Stimulated activated CD4-positive, alpha-beta T cell treated with anti-CD3 and anti-CD28 coated beads, Interleukin-2, amount 100 ng/mL, for 4 hours (primary cell): ENCODE measurements at regions not wholly inside any gene's neighbourhood (a gene's known extent, or its start where the extent isn't known, plus 50 kb on each side); places are given as distances from the start of the nearest gene placed in this dataset.

ENCODE experiments used
- DNase-seq: peaks from one replicate; pipeline ENCODE4 v3.0.0-alpha.2; 2020; ENCODE audit warnings: low read depth

DNA sequence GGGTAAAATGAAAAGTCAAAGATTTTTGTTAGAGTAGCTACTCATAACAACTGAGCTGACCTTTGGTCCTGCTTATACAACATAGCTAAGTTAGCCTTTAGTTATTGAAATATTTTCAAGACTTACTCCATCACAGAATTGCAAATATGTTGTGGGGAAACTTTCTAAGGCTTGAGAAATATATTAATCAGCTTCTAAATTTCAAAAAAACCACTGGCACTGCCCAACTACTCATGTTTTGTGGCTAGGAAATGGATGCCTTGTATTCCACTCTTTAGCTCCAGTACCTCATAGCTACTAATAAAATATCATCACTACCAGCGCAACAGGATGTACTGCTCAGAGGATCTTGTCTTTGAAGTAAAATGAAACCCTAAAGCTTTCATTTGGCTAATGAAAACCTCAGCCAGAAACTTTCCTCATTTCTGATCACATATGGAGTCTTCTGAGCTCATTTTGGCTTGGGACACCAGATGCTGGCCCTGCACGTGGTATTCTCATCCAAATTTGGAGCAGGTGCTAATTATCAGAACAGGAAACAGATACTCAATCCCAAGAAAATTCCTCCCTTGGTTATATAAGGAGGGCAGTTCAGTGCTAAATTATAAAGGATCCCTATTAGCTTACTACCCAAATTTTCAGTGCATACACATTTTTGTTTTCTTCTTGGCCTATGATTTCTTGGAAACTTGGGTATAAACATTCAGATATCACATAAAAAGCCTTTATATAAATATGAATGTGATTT, 690.7 kb downstream of the ADGRL2 start:
- DNase-seq: no peak

DNA sequence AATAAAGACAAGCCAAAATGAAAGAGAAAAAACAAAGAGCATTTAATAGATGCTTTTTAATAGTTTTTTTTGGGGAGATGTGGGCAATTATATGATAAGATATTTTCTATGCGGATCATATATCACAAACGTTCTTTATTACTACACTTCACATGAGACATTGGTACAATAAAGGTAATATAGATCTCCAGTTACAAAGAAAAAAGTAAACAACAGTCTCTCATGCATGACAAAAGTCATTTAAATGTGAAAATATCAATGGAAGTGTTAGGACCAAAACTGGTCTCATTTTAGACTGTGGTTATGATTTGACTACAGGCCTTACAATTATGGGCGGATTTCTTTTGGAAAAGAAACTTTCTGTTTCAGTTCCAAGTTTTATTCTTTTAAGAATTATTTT, 687.0 kb downstream of the ADGRL2 start:
- no peak for DNase-seq

DNA sequence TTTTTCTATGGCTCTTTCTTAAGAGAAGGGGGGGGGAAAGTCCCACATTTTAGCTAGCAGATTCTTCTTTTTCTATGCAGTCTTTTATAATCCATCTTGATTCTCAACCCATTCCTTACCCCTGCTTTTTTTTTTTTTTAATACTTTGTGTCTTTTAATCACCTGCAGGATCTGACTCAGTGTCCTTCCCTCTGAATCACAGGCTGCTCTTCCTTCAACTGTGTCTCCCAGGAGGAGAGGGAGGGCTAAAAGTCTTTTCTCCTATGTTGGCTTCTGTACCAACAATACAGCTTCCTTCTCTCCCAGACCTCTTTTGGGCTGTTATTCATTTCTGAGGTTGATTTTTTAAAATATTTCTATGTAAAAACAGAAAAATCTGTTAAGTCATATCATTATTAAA, 686.2 kb downstream of the ADGRL2 start:
- DNase-seq: no peak

DNA sequence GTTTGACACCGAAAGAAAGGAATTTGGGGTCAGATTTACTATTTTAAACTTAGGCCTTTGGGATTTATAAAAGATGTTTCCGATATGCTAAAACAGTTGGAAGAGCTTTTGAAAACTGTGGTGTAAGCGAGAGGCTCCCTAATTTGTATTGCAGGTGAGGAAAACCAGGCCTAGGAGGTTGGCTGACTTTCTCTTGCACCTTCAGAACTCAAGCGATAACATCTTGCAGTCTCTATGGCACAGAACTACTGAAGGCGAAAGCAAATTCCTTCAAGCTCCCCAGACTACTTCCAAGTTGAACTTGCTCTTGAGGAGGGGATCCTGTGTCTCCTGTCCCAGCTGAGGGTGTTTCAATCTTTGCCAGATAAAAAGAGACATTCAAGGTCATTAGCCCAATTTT, 685.7 kb downstream of the ADGRL2 start:
- DNase-seq: no peak

DNA sequence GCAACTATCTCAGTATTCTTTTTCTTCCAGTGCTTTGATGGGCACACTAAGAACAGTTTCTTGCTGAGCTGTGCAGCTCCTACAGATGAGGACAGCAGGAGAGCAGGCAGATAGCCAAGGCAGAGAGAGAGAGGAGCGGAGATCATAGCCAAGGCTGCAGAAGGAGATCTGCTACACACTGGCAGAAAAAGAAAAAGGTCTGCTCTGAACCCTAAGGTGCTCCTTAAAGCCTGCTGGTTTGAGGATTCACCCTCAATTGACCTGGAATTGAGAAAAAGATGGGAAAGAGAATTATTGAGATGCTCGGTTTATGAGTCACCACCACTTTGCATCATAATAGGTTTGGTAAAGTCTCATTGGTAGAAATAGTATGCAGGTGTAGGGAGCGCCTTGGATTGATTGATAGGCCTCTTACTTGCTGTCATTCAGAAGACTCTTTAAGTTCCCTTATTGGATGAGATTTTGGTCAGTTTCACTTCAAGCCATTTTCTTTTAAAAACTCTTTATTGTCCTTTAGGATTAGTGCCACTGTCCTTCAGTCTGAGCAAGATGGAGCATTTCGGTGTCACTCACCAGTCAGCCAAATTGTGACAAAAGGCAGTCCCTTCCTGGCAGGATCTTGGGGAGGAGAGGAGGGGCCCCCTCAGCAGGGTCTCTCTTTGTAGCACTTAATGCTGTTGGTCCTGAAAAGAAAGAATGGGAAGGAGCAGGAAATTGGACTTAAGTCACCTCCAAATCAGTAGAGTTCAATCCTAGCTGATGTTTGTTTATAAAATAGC, 685.0 kb downstream of the ADGRL2 start:
- no peak for DNase-seq

DNA sequence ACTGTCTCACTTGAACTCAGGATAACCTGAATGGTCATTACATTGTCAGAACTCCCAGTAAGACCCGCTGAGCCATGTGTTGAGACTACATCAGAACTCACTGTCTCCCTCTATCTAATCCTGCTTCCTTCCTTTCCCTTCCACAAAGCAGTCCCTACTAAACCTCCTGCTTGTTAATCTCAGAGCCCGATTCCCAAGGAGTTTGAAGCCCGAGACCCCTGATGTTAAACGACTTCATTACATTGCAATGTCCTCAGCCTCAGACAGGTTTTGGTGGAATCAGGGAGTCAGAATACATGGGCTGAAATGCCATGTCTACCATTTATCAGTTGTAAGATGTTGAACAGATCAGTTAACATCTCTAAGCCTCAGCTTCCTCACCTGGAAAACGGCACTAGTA, 682.4 kb downstream of the ADGRL2 start:
- no peak for DNase-seq

DNA sequence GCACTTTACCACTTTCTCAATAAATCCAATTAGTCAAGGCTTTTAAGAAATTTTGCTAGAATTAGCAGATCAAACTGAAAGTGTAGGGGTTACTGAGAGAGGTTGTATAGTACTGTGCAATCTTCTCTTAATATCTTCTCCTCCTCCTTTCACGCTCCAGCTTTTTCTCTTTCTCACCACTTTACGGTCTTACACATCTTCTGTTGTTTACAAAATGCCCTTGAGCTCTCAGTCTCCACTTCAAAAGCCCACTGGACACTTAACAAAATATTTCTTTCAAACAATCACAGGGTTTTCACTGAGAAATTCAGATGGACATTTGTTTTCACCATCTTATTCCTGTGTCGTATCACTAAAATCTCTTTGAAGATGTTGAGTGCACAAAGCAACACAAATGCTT, 678.2 kb downstream of the ADGRL2 start:
- DNase-seq: no peak

DNA sequence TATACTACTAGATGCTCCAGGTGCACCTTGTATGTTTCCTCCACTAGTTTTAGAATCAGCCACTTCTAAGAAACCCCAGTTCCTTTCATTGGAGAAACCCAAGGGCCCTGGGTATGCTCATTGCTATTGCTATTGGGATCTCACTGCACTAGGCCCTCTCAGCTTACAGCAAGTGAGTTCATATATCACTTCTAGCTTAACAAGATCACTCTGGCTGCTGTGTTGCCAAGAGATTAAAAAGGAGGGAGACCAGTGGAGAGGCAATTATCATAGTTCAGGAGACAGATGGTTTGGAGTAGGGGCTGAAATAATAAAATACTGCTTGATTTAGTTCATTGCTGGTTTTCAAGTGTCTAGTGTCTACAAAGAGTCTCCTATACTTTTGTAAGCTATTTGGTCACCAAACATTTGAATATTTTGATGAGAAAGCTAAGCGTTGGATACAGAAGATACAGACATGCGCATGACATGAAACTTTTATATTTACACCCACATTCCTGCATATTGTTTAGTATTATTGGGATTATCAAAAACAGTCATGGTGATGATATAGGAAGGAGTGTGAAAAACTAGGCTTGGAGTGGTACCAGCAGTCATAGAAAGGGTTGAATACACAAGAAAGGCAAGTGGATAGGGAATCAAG, 671.9 kb downstream of the ADGRL2 start:
- no peak for DNase-seq

DNA sequence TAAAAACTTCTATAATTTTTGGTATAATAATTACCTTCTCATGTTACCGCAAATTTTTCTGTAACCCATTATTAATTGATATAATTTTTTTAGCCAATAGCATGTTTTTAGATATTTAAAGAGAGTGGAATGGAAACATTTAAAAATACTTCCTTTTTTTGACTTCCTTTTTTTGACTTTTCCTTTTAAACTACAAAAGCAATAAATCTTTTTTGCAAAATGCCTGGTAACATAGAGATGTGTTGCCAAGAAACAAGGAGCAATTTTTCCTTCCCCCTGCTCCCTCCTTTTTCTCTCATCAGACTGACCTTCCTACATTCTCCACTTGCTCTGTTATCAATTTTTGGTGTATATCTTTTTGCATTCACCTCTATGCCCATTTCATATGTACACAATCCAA, 666.2 kb downstream of the ADGRL2 start:
- DNase-seq: no peak

DNA sequence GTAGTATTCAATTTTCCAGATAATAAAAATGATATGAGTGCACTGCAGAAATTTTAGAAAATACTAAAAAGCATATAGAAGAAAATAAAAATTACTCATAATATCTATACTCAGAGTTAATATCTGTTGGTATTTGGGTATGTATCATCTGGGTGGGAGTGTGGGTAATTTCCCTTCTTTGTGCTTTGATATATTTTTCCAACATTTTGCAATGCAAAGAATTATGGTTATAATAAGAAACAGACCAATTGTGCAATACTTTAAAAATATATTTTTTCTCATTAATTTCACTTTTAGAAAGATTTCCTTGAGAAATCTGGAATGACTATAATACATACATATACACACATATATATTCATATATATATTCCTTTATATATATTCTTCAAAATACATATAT, 665.7 kb downstream of the ADGRL2 start:
- no peak for DNase-seq

DNA sequence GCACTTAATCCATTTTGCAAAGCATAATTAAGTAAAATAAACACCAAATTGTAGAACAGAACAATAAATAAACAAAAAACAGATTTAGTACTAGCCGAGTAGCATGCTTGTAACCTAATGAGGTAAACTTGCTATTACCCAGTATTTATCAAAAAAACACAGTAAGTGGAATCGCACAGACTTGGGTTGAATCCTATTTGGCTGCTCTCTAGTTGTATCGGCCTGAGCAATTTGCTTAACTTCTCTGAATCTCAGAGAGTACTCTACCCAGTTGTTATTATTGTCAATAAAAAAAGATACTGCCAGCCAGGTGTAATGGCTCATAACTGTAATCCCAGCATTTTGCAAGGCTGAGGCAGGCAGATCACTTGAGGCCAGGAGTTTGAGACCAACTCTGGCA, 664.3 kb downstream of the ADGRL2 start:
- no peak for DNase-seq

DNA sequence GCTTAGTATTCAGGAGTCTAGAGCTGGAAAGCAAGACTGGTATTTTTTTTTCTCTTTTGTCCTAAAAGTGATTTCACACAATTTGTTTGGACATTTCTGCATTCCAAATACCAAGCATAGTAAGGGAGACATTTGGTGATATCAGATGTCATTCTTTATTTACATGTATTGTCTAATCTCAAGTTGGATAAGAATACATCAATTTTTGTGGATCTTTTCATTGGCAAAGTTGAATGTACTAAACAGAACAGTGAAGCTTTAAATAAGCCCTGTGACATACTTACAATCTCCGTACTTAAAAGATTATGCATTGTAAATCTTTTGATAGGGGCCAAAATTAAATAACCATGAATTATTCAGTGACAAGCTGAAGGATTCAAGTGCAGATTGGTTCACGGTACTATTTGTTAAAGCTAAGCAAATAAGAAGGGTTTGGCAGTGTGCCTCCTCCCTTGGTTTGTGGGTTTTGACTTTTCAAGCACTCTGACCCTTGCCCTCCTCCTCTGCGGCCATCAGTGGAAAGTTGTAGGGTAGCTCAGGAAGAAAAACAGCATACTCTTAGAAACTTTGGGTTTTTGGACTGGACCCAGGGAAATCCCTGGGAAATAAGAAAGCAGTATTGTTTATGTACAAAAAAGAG, 663.7 kb downstream of the ADGRL2 start:
- DNase-seq: no peak

DNA sequence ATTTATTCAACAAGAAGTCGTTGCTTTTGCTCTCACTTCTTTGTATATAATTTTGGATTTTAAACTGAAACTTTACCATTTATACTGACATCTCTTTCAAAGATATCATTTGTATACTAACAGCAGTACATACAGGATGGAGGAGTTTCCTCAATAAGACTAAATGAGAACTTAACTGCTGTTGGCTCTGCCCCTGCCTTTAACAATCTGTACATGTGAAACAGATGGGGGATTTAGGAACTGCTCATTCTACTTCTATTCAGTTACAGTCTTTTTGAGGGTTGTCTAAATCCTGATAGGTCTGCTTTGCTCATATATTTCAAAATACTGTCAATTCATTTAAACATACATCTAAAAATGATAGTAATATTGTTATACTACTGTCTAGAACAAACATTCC, 663.2 kb downstream of the ADGRL2 start:
- DNase-seq: no peak

DNA sequence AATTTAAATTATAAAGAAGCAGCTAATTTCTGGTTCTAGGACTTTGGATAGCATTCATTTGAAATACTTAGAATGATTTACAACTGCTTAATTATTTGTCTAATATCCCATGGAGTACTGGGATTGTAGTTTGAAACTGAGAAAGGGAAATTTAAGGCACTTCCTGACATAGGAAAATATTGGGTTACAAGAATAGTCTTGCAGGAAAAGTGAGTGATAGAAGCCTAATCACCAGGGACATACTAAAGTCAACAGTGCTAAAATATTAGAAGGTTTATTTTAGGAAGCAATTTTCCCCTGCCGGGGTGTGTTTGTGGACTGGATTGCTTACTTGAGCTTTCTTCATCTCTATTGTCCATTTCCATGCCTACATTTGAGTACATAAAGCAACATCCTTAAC, 661.6 kb downstream of the ADGRL2 start:
- DNase-seq: no peak

DNA sequence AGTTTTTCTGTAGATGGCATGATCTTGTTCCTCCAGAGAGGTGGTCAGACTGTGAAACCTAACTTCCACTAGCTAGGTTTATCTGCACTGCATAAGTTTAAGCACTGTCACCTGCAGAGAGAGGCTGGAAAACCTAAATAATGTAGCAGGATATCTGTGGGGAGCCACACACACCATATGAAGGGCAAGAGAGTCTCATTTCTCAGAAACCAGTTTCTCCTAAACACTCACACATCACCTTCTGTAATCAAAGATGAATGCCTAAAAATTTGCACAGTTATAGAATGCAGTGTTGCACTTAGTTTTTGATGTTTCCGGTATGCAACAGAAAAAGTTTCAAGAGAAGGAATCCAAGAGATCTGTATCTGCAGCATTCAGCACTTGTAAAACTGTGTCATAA, 654.6 kb downstream of the ADGRL2 start:
- DNase-seq: no peak

DNA sequence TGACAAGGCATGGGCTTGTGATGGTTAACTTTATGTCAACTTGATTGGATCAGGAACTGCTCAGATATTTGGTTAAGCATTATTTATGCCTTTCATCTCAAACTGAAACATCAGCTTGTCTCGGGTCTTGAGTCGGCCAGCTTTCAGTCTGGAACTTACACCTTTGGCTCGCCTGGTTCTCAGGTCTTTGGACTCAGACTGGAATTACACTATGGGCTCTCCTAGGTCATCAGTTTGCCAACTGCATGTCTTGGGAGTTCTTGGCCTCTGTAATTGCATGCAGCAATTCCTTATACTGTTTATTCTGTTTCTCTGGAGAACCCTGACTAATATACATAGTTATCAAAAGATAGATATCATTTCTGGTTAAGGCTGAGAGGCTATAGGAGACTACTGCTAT, 653.7 kb downstream of the ADGRL2 start:
- no peak for DNase-seq

DNA sequence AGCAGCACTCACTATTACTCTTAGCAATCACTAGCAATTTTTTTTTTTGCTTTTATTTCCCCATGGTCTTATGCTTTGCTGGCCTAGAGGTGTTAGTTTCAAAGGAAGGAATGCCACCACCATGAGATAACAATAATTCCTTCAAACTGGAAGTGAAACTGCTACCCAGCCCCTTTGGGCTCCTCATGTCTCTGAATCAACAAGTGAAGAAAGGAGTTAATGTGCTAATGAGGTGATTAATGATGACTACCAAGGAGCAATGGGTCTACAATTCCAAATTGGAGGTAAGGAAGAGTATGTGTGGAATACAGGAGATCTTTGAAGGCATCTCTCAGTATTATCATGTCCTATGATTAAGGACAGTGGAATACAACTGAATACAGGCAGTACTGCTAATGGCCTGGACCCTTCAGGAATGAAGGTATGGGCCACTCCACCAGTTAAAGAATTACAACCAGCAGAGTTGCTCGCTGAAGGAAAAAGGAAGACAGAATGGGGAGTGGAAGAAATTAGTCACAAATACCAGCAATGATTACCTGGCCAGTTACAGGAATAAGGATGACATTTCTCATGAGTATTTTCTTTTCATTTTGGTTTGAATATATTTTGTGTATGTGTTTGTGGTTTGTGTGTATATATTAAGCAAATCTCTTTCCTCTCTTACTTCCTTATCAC, 652.9 kb downstream of the ADGRL2 start:
- no peak for DNase-seq

DNA sequence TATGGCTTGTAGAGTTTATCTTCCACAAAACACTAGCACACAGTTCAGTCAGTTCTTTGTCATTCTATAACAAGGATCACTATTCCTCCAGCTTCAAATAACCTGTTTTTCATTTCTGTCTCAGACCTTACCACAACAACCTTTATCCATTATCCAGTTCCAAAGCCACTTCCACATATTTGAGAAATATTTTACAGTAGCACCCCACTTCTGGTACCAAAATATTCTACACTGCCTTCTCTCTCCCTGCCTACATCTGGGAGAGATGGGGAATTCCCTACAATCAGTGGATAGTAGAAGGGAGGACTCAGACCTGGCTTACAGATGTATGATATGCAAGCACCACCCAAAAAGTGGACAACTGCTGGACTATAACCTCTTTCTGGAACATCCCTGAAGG, 651.4 kb downstream of the ADGRL2 start:
- DNase-seq: no peak

DNA sequence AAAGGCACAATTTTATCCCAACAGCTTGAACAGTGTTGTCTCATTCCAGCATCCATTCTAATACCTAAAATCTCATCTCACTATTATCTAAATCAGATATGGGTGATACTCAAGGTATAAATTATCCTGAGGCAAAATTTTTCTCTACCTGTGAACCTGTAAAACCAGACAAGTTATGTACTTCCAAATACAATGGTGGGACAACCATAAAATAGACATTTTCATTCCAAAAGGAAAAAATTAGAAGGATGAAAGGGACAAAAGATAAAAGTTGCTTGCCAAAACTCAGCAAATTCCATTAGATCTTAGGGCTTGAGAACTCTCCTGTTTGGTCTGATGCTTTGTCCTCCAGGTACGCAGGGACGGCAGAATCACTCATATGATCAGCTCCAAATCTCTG, 650.5 kb downstream of the ADGRL2 start:
- no peak for DNase-seq

DNA sequence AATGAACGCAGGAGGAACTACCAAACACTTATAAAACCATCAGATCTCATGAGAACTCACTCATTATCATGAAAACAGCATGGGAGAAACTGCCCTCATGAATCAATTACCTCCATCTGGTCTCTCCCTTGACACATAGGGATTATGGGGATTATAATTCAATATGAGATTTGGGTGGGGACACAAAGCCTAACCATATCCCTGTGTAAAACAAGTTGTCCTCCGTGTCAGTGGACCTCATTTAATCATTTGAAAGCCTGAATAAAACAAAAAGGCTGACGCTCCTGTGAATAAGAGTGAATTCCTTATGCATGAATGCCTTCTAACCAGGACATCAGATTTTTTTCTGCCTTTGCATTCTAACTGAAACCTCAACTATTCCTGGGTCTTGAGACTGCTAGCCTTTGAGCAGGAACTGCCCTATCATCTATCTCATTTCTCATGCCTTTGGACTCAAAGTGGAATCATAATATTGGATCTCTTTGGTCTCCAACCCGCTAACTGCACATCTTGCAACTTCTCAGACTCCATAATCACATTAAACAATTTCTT, 648.8 kb downstream of the ADGRL2 start:
- DNase-seq: no peak

DNA sequence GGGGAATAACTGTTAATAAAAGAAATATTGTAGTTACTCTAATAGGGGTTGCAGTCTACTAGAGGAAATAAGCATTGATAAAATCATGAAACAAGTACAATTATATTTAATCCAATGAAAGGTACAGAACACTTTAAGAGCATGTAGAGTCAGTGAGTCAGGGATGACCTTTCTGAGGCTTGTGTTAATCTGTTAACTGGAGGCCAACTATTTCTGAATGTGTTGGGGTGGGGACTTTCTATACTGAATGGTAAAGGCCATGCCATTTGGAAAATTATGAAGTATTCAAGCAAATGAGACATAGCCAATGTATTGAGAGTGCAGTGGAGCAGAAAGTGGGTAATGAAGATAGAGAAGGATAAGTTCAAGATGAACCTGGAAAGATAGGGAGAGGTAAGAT, 646.2 kb downstream of the ADGRL2 start:
- DNase-seq: no peak

DNA sequence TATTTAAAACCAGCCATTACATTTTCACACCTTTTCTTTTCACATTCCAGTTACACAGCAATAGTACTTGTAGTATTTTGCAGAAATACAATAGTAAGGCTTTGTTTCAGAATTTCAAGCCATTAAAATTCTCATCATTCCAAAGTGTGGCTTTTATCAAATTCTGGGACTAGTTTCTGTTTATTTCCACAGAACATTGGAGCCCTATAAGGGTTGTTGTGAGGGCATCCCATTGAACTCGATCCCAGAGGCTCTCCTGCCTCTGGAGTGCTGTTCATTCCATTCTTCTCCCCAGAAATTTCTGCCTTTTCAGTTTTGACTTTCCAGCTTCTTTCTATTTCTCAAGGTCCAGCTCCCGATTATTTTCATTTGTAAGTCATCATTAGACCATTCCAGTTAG, 645.5 kb downstream of the ADGRL2 start:
- no peak for DNase-seq
